Activated CD4-positive, alpha-beta T cell treated with anti-CD3 and anti-CD28 coated beads for 36 hours (primary cell): ENCODE measurements at regions not wholly inside any gene's neighbourhood (a gene's known extent, or its start where the extent isn't known, plus 50 kb on each side); places are given as distances from the start of the nearest gene placed in this dataset.
"Not testable (repeated sequence)": the region's sequence is repeated elsewhere in the genome, so short reads cannot be mapped to it uniquely, and the experiment has no call there.

Source experiments
- ATAC-seq: fragments of 200-7000 bp; cut with Tn5 transposase; one replicate; pipeline ENCODE4 v1.10.0; 2021; ENCODE audit warnings: mild to moderate bottlenecking, moderate library complexity
- CTCF ChIA-PET: fragments of 350-600 bp; sonication (Branson Sonifier 250); formaldehyde crosslinking; loops from one replicate; lab custom pipeline; 2021; ENCODE audit warnings: antibody characterized with exemption; lab: Charles Lee
- POLR2A ChIA-PET: fragments of 350-600 bp; sonication (Branson Sonifier 250); formaldehyde crosslinking; loops from one replicate; lab custom pipeline; 2021; ENCODE audit warnings: antibody characterized with exemption, inconsistent platforms; lab: Charles Lee
- DNase-seq: peaks from one replicate; pipeline ENCODE4 v3.0.0-alpha.2; 2020
- H3K27ac Mint-ChIP-seq: one replicate; pipeline ENCODE4 v1.8.0; 2021; ENCODE audit warnings: mixed read lengths
- H3K27me3 Mint-ChIP-seq: one replicate; pipeline ENCODE4 v1.8.0; 2021; ENCODE audit warnings: mixed read lengths
- H3K36me3 Mint-ChIP-seq: one replicate; pipeline ENCODE4 v1.8.0; 2021; ENCODE audit warnings: low read depth, mixed read lengths
- H3K4me1 Mint-ChIP-seq: one replicate; pipeline ENCODE4 v1.8.0; 2021; ENCODE audit warnings: mixed read lengths
- H3K4me3 Mint-ChIP-seq: one replicate; pipeline ENCODE4 v1.8.0; 2021; ENCODE audit warnings: mild to moderate bottlenecking, moderate library complexity, mixed read lengths
- H3K9me3 Mint-ChIP-seq: one replicate; pipeline ENCODE4 v1.8.0; 2021; ENCODE audit warnings: low read depth, mixed read lengths
- intact Hi-C, 2 experiments: fragments of 100-400 bp; cut with DNase I in 1 of 2; cut with micrococcal nuclease in 1 of 2; formaldehyde crosslinking; loops; one replicate each; pipeline versions ENCODE4 v1.14.2 to v1.15.1; 2022 to 2024; cut with DNase I, micrococcal nuclease

GRCh38 chr12:127983213-127983791, 283.7 kb upstream of the TMEM132C start:
- H3K9me3 Mint-ChIP-seq, intact Hi-C loops, H3K4me1 Mint-ChIP-seq, ATAC-seq, DNase-seq, H3K27ac Mint-ChIP-seq, POLR2A ChIA-PET, H3K4me3 Mint-ChIP-seq, H3K27me3 Mint-ChIP-seq, CTCF ChIA-PET, H3K36me3 Mint-ChIP-seq: not testable (repeated sequence)

GRCh38 chr12:127984386-127985055, 282.4 kb upstream of the TMEM132C start:
- no peaks in the 10 kb centered on the region for H3K4me1 Mint-ChIP-seq
- CTCF ChIA-PET: no interaction called here
- no peak overlapping the region for H3K27ac Mint-ChIP-seq
- no peak for ATAC-seq
- peaks cover 7% of the 10 kb centered on the region for H3K9me3 Mint-ChIP-seq
- no peak overlapping the region for H3K4me3 Mint-ChIP-seq
- intact Hi-C loops: no loop called here
- no peak for DNase-seq
- POLR2A ChIA-PET: no interaction called here
- no peaks in the 10 kb centered on the region for H3K27me3 Mint-ChIP-seq
- H3K36me3 Mint-ChIP-seq: no peaks in the 10 kb centered on the region

- DNase-seq (no peak), ATAC-seq (no peak)
- Mint-ChIP-seq H3K9me3 (peaks cover 9% of the 10 kb centered on the region), H3K27ac (no peak overlapping the region), H3K36me3 (no peaks in the 10 kb centered on the region), H3K27me3 (no peaks in the 10 kb centered on the region), H3K4me1 (no peaks in the 10 kb centered on the region), H3K4me3 (no peak overlapping the region)
- ChIA-PET CTCF (no interaction called here), POLR2A (no interaction called here)
- intact Hi-C loops: no loop called here
Measured at GRCh38 chr12:127987199-127987901, 279.6 kb upstream of the TMEM132C start.

GRCh38 chr12:127991485-127991884, 275.5 kb upstream of the TMEM132C start:
- ChIA-PET CTCF (no interaction called here), POLR2A (no interaction called here)
- Mint-ChIP-seq H3K9me3 (peaks cover 11% of the 10 kb centered on the region), H3K27me3 (peaks cover 2% of the 10 kb centered on the region), H3K36me3 (no peaks in the 10 kb centered on the region), H3K27ac (no peak overlapping the region), H3K4me3 (no peak overlapping the region), H3K4me1 (no peaks in the 10 kb centered on the region)
- DNase-seq (no peak), ATAC-seq (no peak)
- intact Hi-C loops: no loop called here

- peaks cover 2% of the 10 kb centered on the region for H3K27me3 Mint-ChIP-seq
- H3K36me3 Mint-ChIP-seq: no peaks in the 10 kb centered on the region
- no peaks in the 10 kb centered on the region for H3K4me1 Mint-ChIP-seq
- no peak for ATAC-seq
- H3K4me3 Mint-ChIP-seq: no peak overlapping the region
- no peak for DNase-seq
- H3K27ac Mint-ChIP-seq: no peak overlapping the region
- intact Hi-C loops: no loop called here
- ChIA-PET CTCF (no interaction called here), POLR2A (no interaction called here)
- H3K9me3 Mint-ChIP-seq: peaks cover 7% of the 10 kb centered on the region
Measured at GRCh38 chr12:127998988-127999387, 268.0 kb upstream of the TMEM132C start.

- DNase-seq (no peak), ATAC-seq (no peak)
- ChIA-PET POLR2A (no interaction called here), CTCF (no interaction called here)
- H3K36me3 Mint-ChIP-seq: no peaks in the 10 kb centered on the region
- H3K27ac Mint-ChIP-seq: no peak overlapping the region
- intact Hi-C loops: no loop called here
- H3K4me1 Mint-ChIP-seq: no peaks in the 10 kb centered on the region
- no peak overlapping the region for H3K4me3 Mint-ChIP-seq
- peaks cover 3% of the 10 kb centered on the region for H3K9me3 Mint-ChIP-seq
- no peaks in the 10 kb centered on the region for H3K27me3 Mint-ChIP-seq
Measured at GRCh38 chr12:128004383-128004938, 262.5 kb upstream of the TMEM132C start.

GRCh38 chr12:128007250-128007649, 259.7 kb upstream of the TMEM132C start:
- intact Hi-C loops: no loop called here
- CTCF ChIA-PET: no interaction called here
- Mint-ChIP-seq H3K27me3 (no peaks in the 10 kb centered on the region), H3K27ac (no peak overlapping the region), H3K4me3 (no peak overlapping the region), H3K4me1 (no peaks in the 10 kb centered on the region), H3K36me3 (no peaks in the 10 kb centered on the region), H3K9me3 (peaks cover 3% of the 10 kb centered on the region)
- DNase-seq (no peak), ATAC-seq (no peak)
- POLR2A ChIA-PET: interaction anchor here (0.6 kb wide), 1 partner anchor 624 kb away, joined by 3 read pairs; no protein-coding TSS in a partner anchor

GRCh38 chr12:128008341-128008740, 258.6 kb upstream of the TMEM132C start:
- POLR2A ChIA-PET: no interaction called here
- H3K4me1 Mint-ChIP-seq: no peaks in the 10 kb centered on the region
- intact Hi-C loops: no loop called here

GRCh38 chr12:128009108-128009507, 257.9 kb upstream of the TMEM132C start:
- no peaks in the 10 kb centered on the region for H3K27me3 Mint-ChIP-seq
- no peaks in the 10 kb centered on the region for H3K4me1 Mint-ChIP-seq
- no peak overlapping the region for H3K27ac Mint-ChIP-seq
- ChIA-PET CTCF (no interaction called here), POLR2A (no interaction called here)
- intact Hi-C loops: no loop called here
- no peak overlapping the region for H3K4me3 Mint-ChIP-seq
- DNase-seq: no peak
- ATAC-seq: no peak
- H3K9me3 Mint-ChIP-seq: peaks cover 6% of the 10 kb centered on the region
- H3K36me3 Mint-ChIP-seq: no peaks in the 10 kb centered on the region

More at GRCh38 chr12:128008341-128008740, 258.6 kb upstream of the TMEM132C start:
- H3K4me3 Mint-ChIP-seq: no peak overlapping the region
- no peaks in the 10 kb centered on the region for H3K27me3 Mint-ChIP-seq
- CTCF ChIA-PET: no interaction called here
- DNase-seq: no peak
- H3K36me3 Mint-ChIP-seq: no peaks in the 10 kb centered on the region
- peaks cover 3% of the 10 kb centered on the region for H3K9me3 Mint-ChIP-seq
- ATAC-seq: no peak
- H3K27ac Mint-ChIP-seq: no peak overlapping the region

GRCh38 chr12:128012110-128012509, 254.9 kb upstream of the TMEM132C start:
- ATAC-seq (no peak), DNase-seq (no peak)
- Mint-ChIP-seq H3K4me1 (no peaks in the 10 kb centered on the region), H3K36me3 (no peaks in the 10 kb centered on the region), H3K27ac (no peak overlapping the region), H3K4me3 (no peak overlapping the region), H3K9me3 (peaks cover 3% of the 10 kb centered on the region), H3K27me3 (no peaks in the 10 kb centered on the region)
- ChIA-PET CTCF (no interaction called here), POLR2A (no interaction called here)
- intact Hi-C loops: no loop called here

GRCh38 chr12:128015276-128015675, 251.7 kb upstream of the TMEM132C start:
- H3K27me3 Mint-ChIP-seq: no peaks in the 10 kb centered on the region
- peaks cover 4% of the 10 kb centered on the region for H3K9me3 Mint-ChIP-seq
- no peaks in the 10 kb centered on the region for H3K36me3 Mint-ChIP-seq
- H3K4me3 Mint-ChIP-seq: no peak overlapping the region
- no peak for ATAC-seq
- intact Hi-C loops: no loop called here
- H3K4me1 Mint-ChIP-seq: no peaks in the 10 kb centered on the region
- DNase-seq: no peak
- POLR2A ChIA-PET: no interaction called here
- H3K27ac Mint-ChIP-seq: no peak overlapping the region
- CTCF ChIA-PET: interaction anchor here (0.6 kb wide), 1 partner anchor 563 kb away, joined by 3 read pairs; no protein-coding TSS in a partner anchor

GRCh38 chr12:128018067-128018466, 248.9 kb upstream of the TMEM132C start:
- Mint-ChIP-seq H3K27ac (no peak overlapping the region), H3K36me3 (no peaks in the 10 kb centered on the region), H3K9me3 (peaks cover 7% of the 10 kb centered on the region), H3K27me3 (no peaks in the 10 kb centered on the region), H3K4me3 (no peak overlapping the region), H3K4me1 (no peaks in the 10 kb centered on the region)
- DNase-seq (no peak), ATAC-seq (no peak)
- CTCF ChIA-PET: no interaction called here
- intact Hi-C loops: no loop called here
- POLR2A ChIA-PET: no interaction called here
